H9 (cell line): ENCODE measurements at regions not wholly inside any gene's neighbourhood (a gene's known extent, or its start where the extent isn't known, plus 50 kb on each side); places are given as distances from the start of the nearest gene placed in this dataset.
A peak's percentile ranks its signal among the peaks of the same experiment; 100 is the strongest.

Experiments
- DNase-seq: peaks from one replicate; pipeline ENCODE4 v3.0.0-alpha.2; 2017
- H2AFZ ChIP-seq: one replicate; pipeline ENCODE4 v1.6.1; 2013; ENCODE audit warnings: mild to moderate bottlenecking, low read length, control low read depth, moderate library complexity
- H2AK5ac ChIP-seq: 2 replicates; pipeline ENCODE4 v1.6.1; 2013; ENCODE audit warnings: low read length, control low read depth, mixed read lengths; ENCODE audit not compliant: insufficient read length
- H2BK120ac ChIP-seq: one replicate; pipeline ENCODE4 v1.6.1; 2013; ENCODE audit warnings: low read depth, mild to moderate bottlenecking, low read length, control low read depth, inconsistent platforms; ENCODE audit not compliant: poor library complexity, severe bottlenecking
- H2BK12ac ChIP-seq: 2 replicates; pipeline ENCODE4 v1.6.1; 2013; ENCODE audit warnings: low read length, control low read depth, mixed read lengths, low read depth; ENCODE audit not compliant: insufficient read length
- H2BK15ac ChIP-seq: 2 replicates; pipeline ENCODE4 v1.6.1; 2013; ENCODE audit warnings: low read depth, low read length, control low read depth
- H2BK20ac ChIP-seq: one replicate; pipeline ENCODE4 v1.6.1; 2013; ENCODE audit warnings: low read depth, mild to moderate bottlenecking, low read length, control low read depth, inconsistent platforms; ENCODE audit not compliant: poor library complexity, severe bottlenecking
- H2BK5ac ChIP-seq: 2 replicates; pipeline ENCODE4 v1.6.1; 2013; ENCODE audit warnings: low read length, control low read depth, mixed read lengths; ENCODE audit not compliant: insufficient read length
- H3K14ac ChIP-seq: 2 replicates; pipeline ENCODE4 v1.6.1; 2013; ENCODE audit warnings: low read length, control low read depth; ENCODE audit not compliant: insufficient read depth
- H3K18ac ChIP-seq: 2 replicates; pipeline ENCODE4 v1.6.1; 2013; ENCODE audit warnings: low read depth, mild to moderate bottlenecking, mixed read lengths, low read length, control low read depth; ENCODE audit not compliant: insufficient read length
- H3K23ac ChIP-seq: 2 replicates; pipeline ENCODE4 v1.6.1; 2013; ENCODE audit warnings: low read length, control low read depth, mixed read lengths, low read depth; ENCODE audit not compliant: insufficient read length
- H3K23me2 ChIP-seq: 2 replicates; pipeline ENCODE4 v1.6.1; 2013; ENCODE audit warnings: low read depth, mild to moderate bottlenecking, mixed read lengths, low read length, control low read depth; ENCODE audit not compliant: insufficient read length, poor library complexity, severe bottlenecking
- H3K27ac ChIP-seq: 2 replicates; pipeline ENCODE4 v1.5.1; 2013; ENCODE audit warnings: low read length, control low read depth, mixed read lengths, low read depth; ENCODE audit not compliant: insufficient read length
- H3K27me3 ChIP-seq: 2 replicates; pipeline ENCODE4 v1.6.1; 2013; ENCODE audit warnings: low read length, control low read depth, inconsistent platforms; ENCODE audit not compliant: insufficient read depth
- H3K4ac ChIP-seq: 2 replicates; pipeline ENCODE4 v1.6.1; 2013; ENCODE audit warnings: low read depth, mild to moderate bottlenecking, control low read depth, inconsistent platforms, low read length, moderate library complexity
- H3K4me1 ChIP-seq: 2 replicates; pipeline ENCODE4 v1.6.1; 2013; ENCODE audit warnings: low read length, control low read depth, inconsistent platforms; ENCODE audit not compliant: insufficient read depth
- H3K4me2 ChIP-seq: 2 replicates; pipeline ENCODE4 v1.6.1; 2013; ENCODE audit warnings: low read length, control low read depth, mixed read lengths; ENCODE audit not compliant: insufficient read length, insufficient read depth
- H3K56ac ChIP-seq: 2 replicates; pipeline ENCODE4 v1.6.1; 2013; ENCODE audit warnings: low read depth, mild to moderate bottlenecking, mixed read lengths, low read length, control low read depth; ENCODE audit not compliant: insufficient read length
- H3K79me1 ChIP-seq: 2 replicates; pipeline ENCODE4 v1.6.1; 2013; ENCODE audit warnings: low read depth, mild to moderate bottlenecking, moderate library complexity, low read length, control low read depth, inconsistent platforms; ENCODE audit not compliant: insufficient read depth, poor library complexity, severe bottlenecking
- H3K79me2 ChIP-seq: 2 replicates; pipeline ENCODE4 v1.6.1; 2013; ENCODE audit warnings: low read length, control low read depth, inconsistent platforms; ENCODE audit not compliant: insufficient read depth
- H3K9ac ChIP-seq: 2 replicates; pipeline ENCODE4 v1.6.1; 2013; ENCODE audit warnings: low read length, control low read depth, mixed read lengths; ENCODE audit not compliant: insufficient read length; ENCODE audit errors: extremely low read depth
- H3K9me3 ChIP-seq: one replicate; pipeline ENCODE4 v1.6.1; 2013; ENCODE audit warnings: low read depth, low read length, inconsistent platforms; ENCODE audit not compliant: control insufficient read depth
- H3T11ph ChIP-seq: one replicate; pipeline ENCODE4 v1.6.1; 2013; ENCODE audit warnings: mild to moderate bottlenecking, low read length, control low read depth, inconsistent platforms
- H4K20me1 ChIP-seq: one replicate; pipeline ENCODE4 v1.6.1; 2013; ENCODE audit not compliant: control insufficient read depth, insufficient read length, insufficient read depth
- H4K5ac ChIP-seq: 2 replicates; pipeline ENCODE4 v1.6.1; 2013; ENCODE audit warnings: low read depth, mild to moderate bottlenecking, mixed read lengths, low read length, control low read depth; ENCODE audit not compliant: insufficient read length
- H4K8ac ChIP-seq: replicated peaks from 2 replicates; pipeline ENCODE4 v1.6.1; 2013; ENCODE audit warnings: low read length, control low read depth, mixed read lengths, low read depth; ENCODE audit not compliant: insufficient read length
- H4K91ac ChIP-seq: 2 replicates; pipeline ENCODE4 v1.6.1; 2013; ENCODE audit warnings: low read depth, mild to moderate bottlenecking, moderate library complexity, mixed read lengths, low read length, control low read depth; ENCODE audit not compliant: insufficient read length
- H3K27ac Mint-ChIP-seq, 3 experiments: 2 replicates in 2 of 3; 3 replicates in 1 of 3; pipeline ENCODE4 v1.8.0; 2020 to 2021; ENCODE audit warnings: mixed read lengths in 3 of 3, mild to moderate bottlenecking in 1 of 3, moderate library complexity in 1 of 3
- H3K27me3 Mint-ChIP-seq: 2 replicates; pipeline ENCODE4 v1.8.0; 2021; ENCODE audit warnings: low read depth, mild to moderate bottlenecking, moderate library complexity, mixed read lengths
- H3K36me3 Mint-ChIP-seq, 3 experiments: 2 replicates in 2 of 3; 3 replicates in 1 of 3; pipeline ENCODE4 v1.8.0; 2020 to 2021; ENCODE audit warnings: low read depth in 3 of 3, mixed read lengths in 3 of 3; ENCODE audit not compliant: insufficient read depth in 1 of 3
- H3K4me1 Mint-ChIP-seq, 2 experiments: 2 replicates each; pipeline ENCODE4 v1.8.0; 2020; ENCODE audit warnings: mixed read lengths in 2 of 2
- H3K4me3 Mint-ChIP-seq, 2 experiments: 2 replicates in 1 of 2; 3 replicates in 1 of 2; pipeline ENCODE4 v1.8.0; 2020 to 2021; ENCODE audit warnings: mild to moderate bottlenecking in 2 of 2, mixed read lengths in 2 of 2, moderate library complexity in 1 of 2
- H3K9me3 Mint-ChIP-seq, 2 experiments: 2 replicates in 1 of 2; 3 replicates in 1 of 2; pipeline ENCODE4 v1.8.0; 2020; ENCODE audit warnings: mild to moderate bottlenecking in 2 of 2, mixed read lengths in 2 of 2, moderate library complexity in 1 of 2
- CTCF ChIP-seq: fragments of 200-600 bp; sonication (generic); conservative IDR thresholded peaks from 3 replicates; pipeline ENCODE4 v1.8.0; 2021; ENCODE audit warnings: antibody characterized with exemption, mild to moderate bottlenecking
- WGBS: extraction: QIAGEN DNeasy Blood & Tissue Kit; methylation state at CpG from one replicate; pipeline ENCODE4 v1.1.7; 2013; ENCODE audit warnings: missing lambda C conversion rate, low lambda C conversion rate, mixed read lengths; ENCODE audit not compliant: insufficient read length; ENCODE audit errors: extremely low coverage; 5-methylcytosine and 5-hydroxymethylcytosine counted together

- no peak overlapping the region for H4K5ac ChIP-seq
- no CpG with 5 or more reads among the region's 3 CpGs for WGBS
- no peaks in the 10 kb centered on the region for H3K79me2 ChIP-seq
- no peak overlapping the region for H3K18ac ChIP-seq
- Mint-ChIP-seq H3K4me1 (peaks cover 11 to 25% of the 10 kb centered on the region in 2 experiments), H3K27ac (peak overlapping the region in 1 of 3 experiments; percentile 71; a peak in 2 of 7 replicates), H3K9me3 (no peaks in the 10 kb centered on the region), H3K27me3 (no peaks in the 10 kb centered on the region), H3K4me3 (no peak overlapping the region), H3K36me3 (peaks cover 0 to 5% (median 0%) of the 10 kb centered on the region in 3 experiments; a peak in 3 of 7 replicates)
- H2AFZ ChIP-seq, result no peak overlapping the region
- no peaks in the 10 kb centered on the region for H3K9me3 ChIP-seq
- no peak overlapping the region for H2BK15ac ChIP-seq
- H3K79me1 ChIP-seq, result no peaks in the 10 kb centered on the region
- TF ChIP-seq CTCF, result peak; percentile 75
- no peak overlapping the region for H3K14ac ChIP-seq
- H3K9ac ChIP-seq, result no peak overlapping the region
- H2AK5ac ChIP-seq, result no peak overlapping the region
- no peak overlapping the region for H3K4ac ChIP-seq
- no peak overlapping the region for H3K4me2 ChIP-seq
- no peaks in the 10 kb centered on the region for H3K4me1 ChIP-seq
- H3K23ac ChIP-seq, result no peak overlapping the region
- H2BK5ac ChIP-seq, result no peak overlapping the region
- no peak overlapping the region for H3T11ph ChIP-seq
- H3K27me3 ChIP-seq, result no peaks in the 10 kb centered on the region
- H2BK120ac ChIP-seq, result no peak overlapping the region
- H3K23me2 ChIP-seq, result no peaks in the 10 kb centered on the region
- no peak overlapping the region for H4K91ac ChIP-seq
- no peaks in the 10 kb centered on the region for H4K20me1 ChIP-seq
- no peak overlapping the region for H4K8ac ChIP-seq
- no peak overlapping the region for H2BK12ac ChIP-seq
- H3K27ac ChIP-seq, result no peak overlapping the region
- no peak overlapping the region for H3K56ac ChIP-seq
- H2BK20ac ChIP-seq, result no peak overlapping the region
- DNase-seq, result peak; percentile 62
Observed at GRCh38 chr3:16828815-16829214, 55.9 kb upstream of the PLCL2 start.
